Brain microvascular endothelial cell (primary cell): ENCODE measurements at regions not wholly inside any gene's neighbourhood (a gene's known extent, or its start where the extent isn't known, plus 50 kb on each side); places are given as distances from the start of the nearest gene placed in this dataset.

ENCODE experiments used
- DNase-seq: peaks from one replicate; pipeline ENCODE4 v3.0.0-alpha.2; 2020
- H3K27ac ChIP-seq: fragments of 250-450 bp; sonication (Bioruptor Pico); 2 replicates; pipeline ENCODE4 v1.5.1; 2020; ENCODE audit warnings: mild to moderate bottlenecking, moderate library complexity
- H3K27me3 ChIP-seq: fragments of 250-450 bp; sonication (Bioruptor Pico); replicated peaks from 2 replicates; pipeline ENCODE4 v1.5.1; 2020; ENCODE audit warnings: mild to moderate bottlenecking
- H3K36me3 ChIP-seq: fragments of 250-450 bp; sonication (Bioruptor Pico); replicated peaks from 2 replicates; pipeline ENCODE4 v1.5.1; 2020; ENCODE audit warnings: mild to moderate bottlenecking
- H3K4me3 ChIP-seq: 2 replicates; pipeline ENCODE4 v1.5.1; 2011; ENCODE audit warnings: low read depth, mild to moderate bottlenecking, control low read depth, low read length, moderate library complexity
- CTCF ChIP-seq: IDR thresholded peaks from 2 replicates; pipeline ENCODE4 v1.5.1; 2011; ENCODE audit warnings: low read depth, mild to moderate bottlenecking, moderate library complexity, low read length, control low read depth, inconsistent platforms; ENCODE audit errors: missing control alignments
- in situ Hi-C: cut with HindIII; loops from 2 replicates; pipeline ENCODE4 v1.10.0; 2017; ENCODE audit warnings: low sequenced_read_pairs, low pct_ligation_motif_present

GRCh38 chrX:131910586-131910985 is 112.5 kb upstream of the STK26 start:
- H3K27ac ChIP-seq = no peak overlapping the region
- no peak overlapping the region for H3K4me3 ChIP-seq
- in situ Hi-C loops = no loop called here
- no peaks in the 10 kb centered on the region for H3K27me3 ChIP-seq
- no peak for TF ChIP-seq CTCF
- DNase-seq = no peak
- no peaks in the 10 kb centered on the region for H3K36me3 ChIP-seq

- in situ Hi-C loops = no loop called here
Observed at GRCh38 chrX:131915488-131915887, 107.6 kb upstream of the STK26 start.

GRCh38 chrX:131917588-131917987 is 105.5 kb upstream of the STK26 start:
- no peak for DNase-seq
- TF ChIP-seq CTCF = no peak
- Histone ChIP-seq H3K4me3 (no peak overlapping the region), H3K27me3 (no peaks in the 10 kb centered on the region), H3K36me3 (no peaks in the 10 kb centered on the region), H3K27ac (no peak overlapping the region)
- in situ Hi-C loops = no loop called here

More at GRCh38 chrX:131915488-131915887, 107.6 kb upstream of the STK26 start:
- H3K27ac ChIP-seq = no peak overlapping the region
- TF ChIP-seq CTCF = no peak
- no peaks in the 10 kb centered on the region for H3K27me3 ChIP-seq
- H3K4me3 ChIP-seq = no peak overlapping the region
- H3K36me3 ChIP-seq = no peaks in the 10 kb centered on the region
- DNase-seq = no peak

GRCh38 chrX:131918839-131919238 is 104.3 kb upstream of the STK26 start:
- no peak for TF ChIP-seq CTCF
- no peak for DNase-seq
- in situ Hi-C loops = no loop called here
- Histone ChIP-seq H3K27me3 (no peaks in the 10 kb centered on the region), H3K27ac (no peak overlapping the region), H3K36me3 (no peaks in the 10 kb centered on the region), H3K4me3 (no peak overlapping the region)

GRCh38 chrX:131923614-131924250 is 99.4 kb upstream of the STK26 start:
- no peak overlapping the region for H3K4me3 ChIP-seq
- no peak for DNase-seq
- H3K27me3 ChIP-seq = no peaks in the 10 kb centered on the region
- H3K27ac ChIP-seq = no peak overlapping the region
- in situ Hi-C loops = no loop called here
- no peaks in the 10 kb centered on the region for H3K36me3 ChIP-seq
- TF ChIP-seq CTCF = no peak

- no peak for DNase-seq
- Histone ChIP-seq H3K27ac (no peak overlapping the region), H3K4me3 (no peak overlapping the region), H3K27me3 (no peaks in the 10 kb centered on the region), H3K36me3 (no peaks in the 10 kb centered on the region)
- in situ Hi-C loops = no loop called here
- TF ChIP-seq CTCF = no peak
Observed at GRCh38 chrX:131938749-131939148, 84.4 kb upstream of the STK26 start.
